GM10266 (cell line): ENCODE measurements at regions not wholly inside any gene's neighbourhood (a gene's known extent, or its start where the extent isn't known, plus 50 kb on each side); places are given as distances from the start of the nearest gene placed in this dataset.

Experiments used
- DNase-seq: peaks from one replicate; pipeline ENCODE4 v3.0.0; 2012; ENCODE audit errors: extremely low spot score
- TF ChIP-seq, protein P1 (sequence below): IDR thresholded peaks from 2 replicates; pipeline ENCODE4 v1.5.1; 2012; ENCODE audit warnings: mild to moderate bottlenecking, low read depth; ENCODE audit not compliant: control insufficient read depth, insufficient read depth; ENCODE audit errors: missing control alignments

DNA sequence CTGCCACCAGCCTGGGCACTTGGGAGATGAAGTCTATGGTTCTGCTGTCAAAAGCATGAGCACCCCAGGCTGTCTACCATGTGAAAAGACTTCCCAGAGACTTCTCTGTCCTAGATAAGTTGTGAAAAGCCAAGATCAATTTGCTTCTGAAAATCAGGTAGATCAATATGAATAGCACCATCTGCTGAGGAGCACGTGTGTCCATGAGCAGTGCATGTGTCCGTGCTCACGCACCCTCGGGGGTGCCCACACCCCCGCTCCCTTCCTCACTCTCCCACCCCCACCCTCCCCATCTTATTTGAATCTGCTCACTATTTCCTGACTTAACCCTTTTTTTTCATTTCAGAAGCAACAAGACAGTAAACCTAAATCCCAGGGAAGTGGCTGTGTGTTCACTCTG is 238.3 kb upstream of the SDK2 start:
- DNase-seq = no peak
- TF ChIP-seq, protein P1, sequence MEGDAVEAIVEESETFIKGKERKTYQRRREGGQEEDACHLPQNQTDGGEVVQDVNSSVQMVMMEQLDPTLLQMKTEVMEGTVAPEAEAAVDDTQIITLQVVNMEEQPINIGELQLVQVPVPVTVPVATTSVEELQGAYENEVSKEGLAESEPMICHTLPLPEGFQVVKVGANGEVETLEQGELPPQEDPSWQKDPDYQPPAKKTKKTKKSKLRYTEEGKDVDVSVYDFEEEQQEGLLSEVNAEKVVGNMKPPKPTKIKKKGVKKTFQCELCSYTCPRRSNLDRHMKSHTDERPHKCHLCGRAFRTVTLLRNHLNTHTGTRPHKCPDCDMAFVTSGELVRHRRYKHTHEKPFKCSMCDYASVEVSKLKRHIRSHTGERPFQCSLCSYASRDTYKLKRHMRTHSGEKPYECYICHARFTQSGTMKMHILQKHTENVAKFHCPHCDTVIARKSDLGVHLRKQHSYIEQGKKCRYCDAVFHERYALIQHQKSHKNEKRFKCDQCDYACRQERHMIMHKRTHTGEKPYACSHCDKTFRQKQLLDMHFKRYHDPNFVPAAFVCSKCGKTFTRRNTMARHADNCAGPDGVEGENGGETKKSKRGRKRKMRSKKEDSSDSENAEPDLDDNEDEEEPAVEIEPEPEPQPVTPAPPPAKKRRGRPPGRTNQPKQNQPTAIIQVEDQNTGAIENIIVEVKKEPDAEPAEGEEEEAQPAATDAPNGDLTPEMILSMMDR = no peak

GRCh38 chr17:73883175-73883574 is 238.9 kb upstream of the SDK2 start:
- no peak for DNase-seq
- TF ChIP-seq, protein P1 = no peak

GRCh38 chr17:73887739-73888138 is 243.5 kb upstream of the SDK2 start:
- no peak for DNase-seq
- TF ChIP-seq, protein P1 = no peak

GRCh38 chr17:73888862-73889261 is 244.6 kb upstream of the SDK2 start:
- no peak for DNase-seq
- TF ChIP-seq, protein P1 = no peak

DNA sequence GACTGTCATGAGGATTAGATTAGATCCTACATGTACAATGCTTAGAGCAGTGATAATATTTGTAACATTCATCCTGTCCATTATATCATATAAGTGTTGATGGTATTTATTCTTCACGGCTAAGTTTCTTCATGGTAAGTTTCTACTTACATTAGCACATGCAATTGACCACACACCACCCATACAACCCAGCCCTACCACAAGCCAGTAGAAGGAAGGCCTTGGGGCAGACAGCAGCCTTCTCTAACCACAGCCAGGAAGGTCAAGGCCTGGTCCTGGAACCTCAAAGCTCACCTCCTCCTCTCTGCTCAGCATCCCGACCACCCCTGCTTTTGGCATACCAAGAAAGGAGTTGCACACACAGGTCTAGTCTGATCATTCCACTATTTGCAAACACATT is 245.2 kb upstream of the SDK2 start:
- TF ChIP-seq, protein P1 = no peak
- no peak for DNase-seq

GRCh38 chr17:73890831-73891405 is 246.7 kb upstream of the SDK2 start:
- TF ChIP-seq, protein P1 = no peak
- no peak for DNase-seq

DNA sequence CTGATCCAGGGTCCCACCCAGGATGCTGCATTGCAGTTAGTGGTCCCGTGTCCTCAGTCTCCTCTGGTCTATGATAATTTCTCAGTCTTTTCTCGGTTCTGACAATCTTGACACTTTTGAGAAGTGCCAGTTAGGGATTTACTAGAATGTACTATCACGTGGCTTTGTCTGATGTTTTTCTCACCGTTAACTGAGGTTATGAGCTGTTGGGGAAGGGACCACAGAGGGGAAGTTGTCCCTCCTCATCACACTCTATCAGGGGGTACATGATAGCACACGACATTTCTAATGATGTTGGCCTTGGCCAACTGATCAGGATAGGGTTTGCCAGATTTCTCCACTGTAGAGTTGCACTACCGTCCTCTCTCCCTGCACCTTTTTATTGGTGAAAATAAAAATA is 250.9 kb upstream of the SDK2 start:
- TF ChIP-seq, protein P1 = no peak
- DNase-seq = no peak
